ENCODE measurements at regions not wholly inside any gene's neighbourhood (a gene's known extent, or its start where the extent isn't known, plus 50 kb on each side); places are given as distances from the start of the nearest gene placed in this dataset.
"Not testable (repeated sequence)": the region's sequence is repeated elsewhere in the genome, so short reads cannot be mapped to it uniquely, and the experiment has no call there.

DNA sequence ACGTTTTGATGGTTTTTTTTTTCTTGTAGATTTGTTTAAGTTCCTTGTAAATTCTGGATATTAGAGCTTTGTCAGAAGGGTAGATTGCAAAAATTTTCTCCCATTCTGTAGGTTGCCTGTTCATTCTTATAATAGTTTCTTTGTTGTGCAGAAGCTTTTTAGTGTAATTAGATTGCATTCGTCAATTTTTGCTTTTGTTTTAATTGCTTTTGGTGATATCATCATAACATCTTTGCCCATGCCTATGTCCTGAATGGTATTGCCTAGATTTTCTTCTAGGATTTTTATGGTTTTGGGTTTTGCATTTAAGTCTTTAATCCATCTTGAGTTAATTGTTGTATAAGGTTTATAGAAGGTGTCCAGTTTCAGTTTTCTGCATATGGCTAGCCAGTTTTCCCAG, 98.1 kb upstream of the ATP8A1 start:
- not testable (repeated sequence) for TF ChIP-seq TCF7L2 (IDR thresholded peaks at IDR 0.05; ENCODE audit: borderline replicate concordance, extremely low read depth, insufficient read depth, insufficient read length); CTCF (IDR thresholded peaks at IDR 0.05 in 2 of 3, conservative IDR thresholded peaks at IDR 0.05 in 1 of 3; ENCODE audit: borderline replicate concordance in 1 of 3, insufficient read depth in 1 of 3, low read depth in 2 of 3, low read length in 2 of 3); CBX3 (IDR thresholded peaks at IDR 0.05; ENCODE audit: low read depth); POLR2A (IDR thresholded peaks at IDR 0.05; ENCODE audit: borderline replicate concordance, extremely low read depth, insufficient read depth, insufficient read length); SP1 (IDR thresholded peaks at IDR 0.05; ENCODE audit: low read depth); CEBPB (IDR thresholded peaks at IDR 0.05; ENCODE audit: low read depth); EZH2phosphoT487 (IDR thresholded peaks at IDR 0.05; ENCODE audit: borderline replicate concordance); POLR2AphosphoS5 (IDR thresholded peaks at IDR 0.05; ENCODE audit: low read depth, low read length); RAD21 (IDR thresholded peaks at IDR 0.05; ENCODE audit: low read depth)
- TF ChIP-seq, protein P1, sequence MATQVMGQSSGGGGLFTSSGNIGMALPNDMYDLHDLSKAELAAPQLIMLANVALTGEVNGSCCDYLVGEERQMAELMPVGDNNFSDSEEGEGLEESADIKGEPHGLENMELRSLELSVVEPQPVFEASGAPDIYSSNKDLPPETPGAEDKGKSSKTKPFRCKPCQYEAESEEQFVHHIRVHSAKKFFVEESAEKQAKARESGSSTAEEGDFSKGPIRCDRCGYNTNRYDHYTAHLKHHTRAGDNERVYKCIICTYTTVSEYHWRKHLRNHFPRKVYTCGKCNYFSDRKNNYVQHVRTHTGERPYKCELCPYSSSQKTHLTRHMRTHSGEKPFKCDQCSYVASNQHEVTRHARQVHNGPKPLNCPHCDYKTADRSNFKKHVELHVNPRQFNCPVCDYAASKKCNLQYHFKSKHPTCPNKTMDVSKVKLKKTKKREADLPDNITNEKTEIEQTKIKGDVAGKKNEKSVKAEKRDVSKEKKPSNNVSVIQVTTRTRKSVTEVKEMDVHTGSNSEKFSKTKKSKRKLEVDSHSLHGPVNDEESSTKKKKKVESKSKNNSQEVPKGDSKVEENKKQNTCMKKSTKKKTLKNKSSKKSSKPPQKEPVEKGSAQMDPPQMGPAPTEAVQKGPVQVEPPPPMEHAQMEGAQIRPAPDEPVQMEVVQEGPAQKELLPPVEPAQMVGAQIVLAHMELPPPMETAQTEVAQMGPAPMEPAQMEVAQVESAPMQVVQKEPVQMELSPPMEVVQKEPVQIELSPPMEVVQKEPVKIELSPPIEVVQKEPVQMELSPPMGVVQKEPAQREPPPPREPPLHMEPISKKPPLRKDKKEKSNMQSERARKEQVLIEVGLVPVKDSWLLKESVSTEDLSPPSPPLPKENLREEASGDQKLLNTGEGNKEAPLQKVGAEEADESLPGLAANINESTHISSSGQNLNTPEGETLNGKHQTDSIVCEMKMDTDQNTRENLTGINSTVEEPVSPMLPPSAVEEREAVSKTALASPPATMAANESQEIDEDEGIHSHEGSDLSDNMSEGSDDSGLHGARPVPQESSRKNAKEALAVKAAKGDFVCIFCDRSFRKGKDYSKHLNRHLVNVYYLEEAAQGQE (IDR thresholded peaks at IDR 0.05; ENCODE audit: low read depth), result not testable (repeated sequence)
- TF ChIP-seq, protein P2, sequence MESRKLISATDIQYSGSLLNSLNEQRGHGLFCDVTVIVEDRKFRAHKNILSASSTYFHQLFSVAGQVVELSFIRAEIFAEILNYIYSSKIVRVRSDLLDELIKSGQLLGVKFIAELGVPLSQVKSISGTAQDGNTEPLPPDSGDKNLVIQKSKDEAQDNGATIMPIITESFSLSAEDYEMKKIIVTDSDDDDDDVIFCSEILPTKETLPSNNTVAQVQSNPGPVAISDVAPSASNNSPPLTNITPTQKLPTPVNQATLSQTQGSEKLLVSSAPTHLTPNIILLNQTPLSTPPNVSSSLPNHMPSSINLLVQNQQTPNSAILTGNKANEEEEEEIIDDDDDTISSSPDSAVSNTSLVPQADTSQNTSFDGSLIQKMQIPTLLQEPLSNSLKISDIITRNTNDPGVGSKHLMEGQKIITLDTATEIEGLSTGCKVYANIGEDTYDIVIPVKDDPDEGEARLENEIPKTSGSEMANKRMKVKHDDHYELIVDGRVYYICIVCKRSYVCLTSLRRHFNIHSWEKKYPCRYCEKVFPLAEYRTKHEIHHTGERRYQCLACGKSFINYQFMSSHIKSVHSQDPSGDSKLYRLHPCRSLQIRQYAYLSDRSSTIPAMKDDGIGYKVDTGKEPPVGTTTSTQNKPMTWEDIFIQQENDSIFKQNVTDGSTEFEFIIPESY (IDR thresholded peaks at IDR 0.05; ENCODE audit: extremely low read depth, insufficient replicate concordance, low read length), result not testable (repeated sequence)
- TF ChIP-seq, protein P3, sequence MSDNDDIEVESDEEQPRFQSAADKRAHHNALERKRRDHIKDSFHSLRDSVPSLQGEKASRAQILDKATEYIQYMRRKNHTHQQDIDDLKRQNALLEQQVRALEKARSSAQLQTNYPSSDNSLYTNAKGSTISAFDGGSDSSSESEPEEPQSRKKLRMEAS (IDR thresholded peaks at IDR 0.05), result not testable (repeated sequence)
